ENCODE measurements at regions not wholly inside any gene's neighbourhood (a gene's known extent, or its start where the extent isn't known, plus 50 kb on each side); places are given as distances from the start of the nearest gene placed in this dataset.

DNA sequence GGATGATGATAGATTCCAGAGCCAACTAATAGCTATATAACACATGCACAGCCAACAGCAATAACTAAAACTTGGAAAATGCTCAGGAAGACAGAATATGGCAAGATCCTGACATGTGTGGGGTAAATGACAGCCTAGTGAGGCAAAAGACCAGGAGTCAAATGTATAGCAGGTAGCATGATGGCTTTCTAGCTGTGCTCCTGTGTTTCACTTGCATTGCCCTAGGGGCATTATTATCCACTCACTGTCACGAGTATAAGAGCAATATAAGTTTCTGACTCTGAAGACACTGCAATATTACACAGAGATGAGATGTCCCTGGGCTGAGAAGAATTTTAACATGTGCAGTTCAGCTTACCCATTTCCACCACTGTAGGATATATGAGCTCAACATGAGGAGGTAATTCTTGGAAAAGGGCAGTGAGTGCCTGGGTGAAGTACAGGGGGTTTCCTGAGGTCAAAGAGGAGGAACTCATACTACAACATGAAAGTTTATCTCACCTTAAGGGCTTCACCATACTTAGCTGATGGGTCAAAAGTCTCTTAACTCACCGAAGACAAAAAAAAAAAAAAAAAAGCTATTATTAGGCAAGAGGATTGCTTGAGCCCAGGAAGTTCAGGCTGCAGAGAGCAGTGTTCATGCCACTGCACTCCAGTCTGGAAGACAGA, 1385.6 kb upstream of the SLC39A10 start:
- TF ChIP-seq, protein P1, sequence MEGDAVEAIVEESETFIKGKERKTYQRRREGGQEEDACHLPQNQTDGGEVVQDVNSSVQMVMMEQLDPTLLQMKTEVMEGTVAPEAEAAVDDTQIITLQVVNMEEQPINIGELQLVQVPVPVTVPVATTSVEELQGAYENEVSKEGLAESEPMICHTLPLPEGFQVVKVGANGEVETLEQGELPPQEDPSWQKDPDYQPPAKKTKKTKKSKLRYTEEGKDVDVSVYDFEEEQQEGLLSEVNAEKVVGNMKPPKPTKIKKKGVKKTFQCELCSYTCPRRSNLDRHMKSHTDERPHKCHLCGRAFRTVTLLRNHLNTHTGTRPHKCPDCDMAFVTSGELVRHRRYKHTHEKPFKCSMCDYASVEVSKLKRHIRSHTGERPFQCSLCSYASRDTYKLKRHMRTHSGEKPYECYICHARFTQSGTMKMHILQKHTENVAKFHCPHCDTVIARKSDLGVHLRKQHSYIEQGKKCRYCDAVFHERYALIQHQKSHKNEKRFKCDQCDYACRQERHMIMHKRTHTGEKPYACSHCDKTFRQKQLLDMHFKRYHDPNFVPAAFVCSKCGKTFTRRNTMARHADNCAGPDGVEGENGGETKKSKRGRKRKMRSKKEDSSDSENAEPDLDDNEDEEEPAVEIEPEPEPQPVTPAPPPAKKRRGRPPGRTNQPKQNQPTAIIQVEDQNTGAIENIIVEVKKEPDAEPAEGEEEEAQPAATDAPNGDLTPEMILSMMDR (IDR thresholded peaks at IDR 0.05; ENCODE audit: low read length) = no peak
- no peak for TF ChIP-seq EZH2 (optimal IDR thresholded peaks at IDR 0.05; ENCODE audit: low read depth, low read length)
- TF ChIP-seq EZH2phosphoT487 (IDR thresholded peaks at IDR 0.05; ENCODE audit: low read length) = no peak
